T-helper 2 cell treated with Interferon-gamma antibody and Interleukin-4, amounts not matched to agents 100 ng/mL and 5 ng/mL, for 36 hours (primary cell): ENCODE measurements at regions not wholly inside any gene's neighbourhood (a gene's known extent, or its start where the extent isn't known, plus 50 kb on each side); places are given as distances from the start of the nearest gene placed in this dataset.

Experiments used
- intact Hi-C: fragments of 100-400 bp; cut with micrococcal nuclease; formaldehyde crosslinking; loops from one replicate; pipeline ENCODE4 v1.15.1; 2023

DNA sequence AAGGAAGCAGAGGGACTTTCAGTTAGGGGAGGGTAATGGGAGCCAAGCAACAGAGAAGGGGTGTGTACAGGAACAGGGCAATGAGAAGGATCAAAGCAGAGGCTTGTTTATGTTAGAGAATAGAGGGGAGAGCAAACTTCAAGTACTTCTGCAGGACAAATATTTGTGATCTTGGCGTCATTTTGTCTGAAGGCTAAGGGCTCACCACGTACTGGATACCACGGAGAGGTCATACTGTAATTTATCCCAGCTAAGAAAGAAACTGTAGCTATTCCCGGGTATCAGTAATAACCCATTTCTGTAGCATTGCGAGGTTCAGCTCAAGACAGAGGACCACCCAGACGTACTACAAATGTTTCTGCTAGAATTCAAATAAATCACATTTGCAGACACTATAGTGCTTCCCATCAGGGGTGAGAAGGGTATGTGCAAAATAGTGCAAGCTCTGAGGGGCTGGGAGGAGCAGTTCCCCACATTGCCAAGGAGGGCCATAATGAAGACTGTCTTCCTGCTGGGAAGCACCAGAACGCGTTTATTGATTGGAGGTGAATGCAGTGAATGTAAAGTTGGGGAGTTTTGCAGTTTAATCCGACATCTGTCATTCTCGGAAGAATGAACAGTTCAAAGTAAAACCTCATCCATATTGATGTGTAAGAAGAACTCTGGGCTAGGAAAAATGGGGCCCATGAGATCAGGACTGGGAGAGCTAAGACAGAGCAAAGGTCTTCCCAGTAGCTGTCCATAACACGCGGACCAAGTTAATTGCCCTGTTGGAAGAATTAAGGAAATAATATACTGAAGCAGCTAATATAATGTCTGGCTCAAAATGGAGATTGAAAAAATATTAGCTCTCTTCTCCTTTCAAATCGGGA, 136.9 kb downstream of the RWDD3 start:
- intact Hi-C loops, result no loop called here

DNA sequence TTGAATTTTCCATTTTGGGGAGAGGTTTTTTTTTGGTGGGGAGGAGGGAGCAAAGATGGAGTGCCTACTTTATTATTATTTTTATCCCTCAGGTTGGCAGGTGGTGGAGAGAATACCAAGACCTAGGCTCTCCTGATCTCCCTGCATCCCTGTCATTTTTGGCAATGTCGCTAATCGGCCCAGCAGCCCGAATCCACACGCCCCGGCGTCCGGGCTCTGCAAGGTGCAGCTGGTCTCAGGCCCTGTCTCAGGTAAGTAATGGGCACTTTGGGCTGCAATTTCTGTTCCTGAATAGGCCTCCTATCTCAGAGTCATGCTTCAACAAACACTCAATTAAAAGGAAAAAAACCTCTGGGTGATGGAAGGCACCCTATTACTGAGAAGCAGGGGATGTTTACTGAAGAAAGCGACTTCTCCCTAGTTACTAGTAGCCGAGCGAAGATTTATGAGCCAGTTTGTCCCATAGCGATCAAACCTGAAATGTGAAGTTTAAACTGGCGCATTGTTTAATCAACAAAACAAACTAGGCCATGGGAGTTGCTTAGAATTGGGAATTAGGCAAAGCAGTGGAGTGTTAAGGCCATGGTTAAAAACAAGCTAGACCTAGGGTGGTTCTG, 137.8 kb downstream of the RWDD3 start:
- intact Hi-C loops, result no loop called here

DNA sequence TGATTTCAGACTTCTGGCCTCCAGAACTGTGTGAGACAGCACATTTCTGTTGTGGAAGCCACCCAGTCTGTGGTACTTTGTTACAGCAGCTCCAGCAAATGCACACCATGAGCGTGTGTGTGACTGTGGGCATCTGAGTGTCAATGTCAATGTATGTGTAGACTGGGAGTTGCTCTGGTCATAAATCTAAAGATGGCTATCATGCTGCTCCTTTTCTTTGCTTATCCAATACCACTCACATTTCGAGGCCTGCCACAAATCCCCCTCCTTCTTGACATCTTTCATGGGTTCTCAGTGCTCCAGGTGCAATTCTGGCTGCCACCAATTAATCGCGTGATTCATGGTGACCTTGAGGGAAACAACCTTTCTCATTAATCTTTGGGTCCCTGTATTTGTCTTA, 141.2 kb downstream of the RWDD3 start:
- intact Hi-C loops, result no loop called here

DNA sequence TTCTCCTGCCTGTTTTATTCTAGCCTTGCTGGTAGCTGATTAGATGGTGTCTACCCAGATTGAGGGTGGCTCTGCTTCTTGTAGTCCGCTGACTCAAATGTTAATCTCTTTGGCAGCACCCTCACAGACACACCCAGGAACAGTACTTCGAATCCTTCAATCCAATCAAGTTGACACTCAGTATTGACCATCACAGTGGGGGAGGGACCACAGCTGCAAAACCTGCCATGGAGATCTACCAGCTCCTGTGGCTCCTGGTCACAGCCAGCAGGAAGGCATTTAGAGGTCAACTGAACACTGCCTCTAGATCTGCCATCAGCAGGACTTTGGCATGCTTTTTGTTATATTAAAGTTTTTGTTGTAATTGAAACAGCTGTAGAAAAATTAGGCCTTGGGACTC, 146.9 kb downstream of the RWDD3 start:
- intact Hi-C loops, result no loop called here

DNA sequence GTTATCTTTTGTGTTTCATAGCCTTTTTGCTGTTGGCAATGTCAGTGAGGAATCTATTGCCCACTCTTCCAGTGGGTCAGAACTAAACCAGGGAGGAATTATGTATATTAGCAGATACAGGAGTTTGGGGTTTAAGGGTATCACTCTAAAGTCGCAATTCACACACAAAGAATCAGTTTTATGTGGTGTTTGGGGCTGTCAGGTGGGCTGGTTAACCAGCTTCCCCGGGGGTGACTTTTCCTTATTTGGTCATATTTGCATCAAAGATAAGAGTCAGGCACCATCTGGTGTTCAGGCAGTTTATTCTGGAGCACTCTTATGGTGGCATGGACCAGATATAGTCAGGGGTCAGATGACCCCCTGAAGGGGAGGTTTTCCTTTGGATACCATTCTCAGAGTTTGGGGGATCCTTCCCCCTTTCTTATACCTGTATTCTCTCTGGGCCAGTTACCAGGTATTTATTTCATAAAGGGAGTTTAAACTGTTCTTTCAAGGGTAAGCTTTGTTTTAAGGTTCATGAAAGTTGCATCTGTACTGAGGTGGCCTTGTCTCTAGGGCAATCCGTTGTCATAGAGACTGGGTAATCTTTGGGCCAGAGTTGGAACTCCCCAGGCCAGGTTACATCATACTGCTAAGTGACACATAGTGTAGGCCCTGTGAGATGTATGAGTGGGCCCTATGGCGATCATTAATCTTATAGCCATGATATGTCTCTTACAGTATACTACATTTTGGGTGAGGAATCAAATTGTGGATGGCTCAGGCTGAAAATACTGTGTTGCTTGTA, 148.2 kb downstream of the RWDD3 start:
- intact Hi-C loops, result no loop called here

DNA sequence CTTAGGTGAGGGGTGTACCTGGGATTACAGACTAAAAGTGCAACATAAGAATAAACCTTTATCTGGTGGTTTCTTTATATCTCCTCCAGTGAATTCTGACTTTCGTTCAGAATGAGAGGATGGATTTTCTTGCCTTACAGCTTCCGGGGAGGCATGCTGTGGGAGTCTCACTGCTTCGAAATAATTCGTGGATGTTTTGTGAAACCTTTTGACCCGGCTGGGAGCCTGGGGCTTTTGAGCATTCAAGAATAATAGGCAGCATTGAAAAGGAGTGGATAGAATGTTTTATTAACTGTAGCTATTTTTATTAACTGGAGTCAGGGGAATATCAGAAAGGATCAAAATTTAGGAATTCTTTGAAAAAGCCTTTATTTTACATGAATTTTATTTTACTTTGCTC, 149.1 kb downstream of the RWDD3 start:
- intact Hi-C loops, result no loop called here

DNA sequence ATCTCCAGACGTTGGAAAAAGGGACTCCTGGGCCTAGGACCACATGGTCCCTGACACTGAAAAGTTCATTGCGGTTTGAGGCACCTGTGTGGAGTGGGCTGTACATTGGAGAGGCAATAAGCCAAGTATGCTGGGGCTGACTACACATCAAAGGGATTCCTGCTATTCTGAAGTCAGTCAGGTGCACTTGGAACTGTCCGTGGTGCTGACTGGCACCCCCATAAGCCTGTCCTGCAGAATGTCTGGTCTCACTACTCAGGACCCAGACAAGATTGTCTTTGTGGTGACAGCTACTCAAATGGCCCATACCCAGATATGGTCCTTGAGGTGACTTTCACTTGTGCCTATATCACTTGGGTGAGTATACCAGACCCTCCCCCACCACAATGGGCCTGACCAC, 150.6 kb downstream of the RWDD3 start:
- intact Hi-C loops, result no loop called here

DNA sequence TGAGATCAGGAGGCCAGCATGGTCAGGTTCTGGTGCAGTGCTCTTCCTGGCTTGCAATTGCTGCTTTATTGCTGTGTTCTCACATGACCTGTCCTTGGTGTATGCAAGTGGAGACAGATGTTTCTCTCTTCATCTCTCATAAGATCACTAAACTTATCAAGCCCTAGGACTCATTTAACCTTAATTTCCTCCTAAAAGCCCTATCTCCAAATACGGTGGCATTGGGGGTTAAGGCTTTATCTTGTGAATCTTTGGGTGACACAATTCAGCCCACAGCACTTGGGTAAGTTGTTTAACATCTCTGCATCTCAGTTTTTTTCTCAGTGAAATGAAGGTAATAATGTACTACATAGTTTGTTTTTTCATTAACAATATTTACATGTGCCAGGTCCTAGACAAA, 152.4 kb downstream of the RWDD3 start:
- intact Hi-C loops, result no loop called here

DNA sequence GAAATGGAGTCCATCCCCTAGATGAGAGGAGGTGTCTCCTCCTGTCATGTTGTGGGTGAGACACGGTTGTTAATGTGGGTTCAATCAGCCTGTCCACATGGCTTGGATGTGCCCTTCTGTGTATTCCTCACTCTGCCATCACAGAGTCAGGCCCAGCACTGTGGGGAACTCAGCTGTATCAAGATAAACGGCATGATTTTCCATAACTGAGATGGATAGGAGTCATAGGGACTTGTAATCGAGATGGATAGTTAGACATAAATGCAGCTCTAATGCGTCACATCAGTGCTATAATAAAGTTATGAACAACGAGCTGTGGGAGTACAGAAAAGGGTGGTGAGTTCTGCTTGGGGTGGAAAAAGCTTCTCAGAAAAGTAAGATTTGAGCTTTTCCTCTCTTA, 152.9 kb downstream of the RWDD3 start:
- intact Hi-C loops, result no loop called here

DNA sequence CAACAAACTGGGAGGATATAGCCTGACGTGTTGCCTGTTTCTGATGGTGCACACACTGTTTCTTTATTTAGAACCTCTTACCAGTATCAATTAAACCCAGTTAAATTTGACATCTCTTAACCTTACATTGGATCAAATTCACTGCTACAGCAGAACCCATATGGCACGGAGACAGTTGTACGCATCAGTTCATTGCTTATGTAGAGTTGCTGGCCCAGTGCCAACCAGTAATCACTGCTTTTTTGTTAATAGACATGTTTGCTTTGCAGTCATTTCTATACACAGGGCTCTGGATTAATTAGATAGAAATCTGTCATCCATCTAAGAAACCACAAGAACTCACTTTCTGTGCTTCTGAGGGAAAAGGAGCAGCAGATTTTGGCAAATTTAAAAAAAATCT, 154.0 kb downstream of the RWDD3 start:
- intact Hi-C loops, result no loop called here

DNA sequence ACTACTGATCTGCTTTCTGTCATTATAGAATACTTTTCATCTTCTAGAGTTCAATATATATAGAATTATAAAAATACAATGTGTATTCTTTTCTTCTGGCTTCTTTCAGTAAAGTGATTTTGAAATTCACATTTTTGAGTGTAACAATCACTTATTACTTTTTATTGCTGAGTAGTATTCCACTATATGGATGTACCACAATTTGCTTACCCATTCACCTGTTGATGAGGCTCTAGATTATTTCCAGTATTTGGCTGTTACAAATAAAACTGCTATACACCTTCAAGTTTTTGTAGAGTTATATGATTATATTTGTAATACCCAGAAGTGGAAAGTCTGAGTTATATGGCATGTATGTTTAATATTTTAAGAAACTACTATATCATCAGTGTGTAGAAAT, 159.4 kb downstream of the RWDD3 start:
- intact Hi-C loops, result no loop called here

DNA sequence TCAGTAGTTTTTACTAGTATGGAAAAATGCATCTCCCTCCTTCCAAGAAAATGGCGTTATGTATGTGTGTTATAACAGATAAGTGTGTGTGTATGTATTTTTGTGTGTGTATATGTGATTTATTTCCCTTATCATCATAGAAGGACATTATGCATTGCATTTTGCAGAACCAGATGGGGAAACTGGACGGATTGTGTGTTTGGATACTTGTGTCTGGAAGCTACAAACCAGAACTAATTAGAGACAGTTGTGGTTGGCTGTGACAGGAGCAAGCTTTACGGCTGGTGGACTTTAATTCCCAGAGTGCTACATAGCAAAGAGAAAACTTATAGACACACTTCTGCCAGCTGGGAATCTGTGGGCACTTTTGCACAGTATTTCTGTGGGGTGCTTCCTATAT, 162.5 kb downstream of the RWDD3 start:
- intact Hi-C loops, result no loop called here

DNA sequence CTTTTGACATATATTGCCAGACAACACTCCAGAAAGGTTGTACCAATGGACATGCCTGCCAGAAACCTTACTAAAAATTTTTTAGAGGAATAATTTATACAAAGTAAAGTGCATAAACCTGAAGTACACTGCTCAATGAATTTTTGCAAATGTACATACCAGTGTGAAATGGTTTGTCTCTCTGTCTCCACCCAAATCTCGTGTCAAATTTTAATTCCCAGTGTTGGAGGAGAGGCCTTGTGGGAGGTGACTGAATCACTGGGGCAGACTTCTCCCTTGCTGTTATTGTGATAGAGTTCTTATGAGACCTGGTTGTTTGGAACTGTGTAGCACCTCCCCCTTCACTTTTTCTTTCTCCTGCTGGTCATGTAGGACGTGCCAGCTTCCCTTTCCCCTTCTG, 168.8 kb downstream of the RWDD3 start:
- intact Hi-C loops, result no loop called here

DNA sequence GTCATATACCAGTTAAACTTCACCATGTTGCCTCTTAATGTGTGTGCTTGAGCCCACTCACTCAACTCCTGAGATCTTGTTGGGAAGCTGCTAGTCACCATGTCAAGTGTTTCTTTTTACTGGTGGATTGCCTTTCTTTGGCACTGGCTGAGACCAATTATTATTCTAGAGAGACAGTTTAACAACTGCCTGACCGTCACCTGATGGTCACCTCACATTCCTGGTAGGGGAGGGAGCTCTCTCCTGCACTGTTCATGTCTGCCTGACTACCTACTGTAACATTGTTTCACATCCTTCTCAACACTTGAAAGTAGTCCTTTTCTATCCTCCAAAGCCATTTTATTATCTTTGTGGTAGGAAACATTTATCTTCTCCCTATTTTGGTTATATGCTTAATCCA, 172.3 kb downstream of the RWDD3 start:
- intact Hi-C loops, result no loop called here

DNA sequence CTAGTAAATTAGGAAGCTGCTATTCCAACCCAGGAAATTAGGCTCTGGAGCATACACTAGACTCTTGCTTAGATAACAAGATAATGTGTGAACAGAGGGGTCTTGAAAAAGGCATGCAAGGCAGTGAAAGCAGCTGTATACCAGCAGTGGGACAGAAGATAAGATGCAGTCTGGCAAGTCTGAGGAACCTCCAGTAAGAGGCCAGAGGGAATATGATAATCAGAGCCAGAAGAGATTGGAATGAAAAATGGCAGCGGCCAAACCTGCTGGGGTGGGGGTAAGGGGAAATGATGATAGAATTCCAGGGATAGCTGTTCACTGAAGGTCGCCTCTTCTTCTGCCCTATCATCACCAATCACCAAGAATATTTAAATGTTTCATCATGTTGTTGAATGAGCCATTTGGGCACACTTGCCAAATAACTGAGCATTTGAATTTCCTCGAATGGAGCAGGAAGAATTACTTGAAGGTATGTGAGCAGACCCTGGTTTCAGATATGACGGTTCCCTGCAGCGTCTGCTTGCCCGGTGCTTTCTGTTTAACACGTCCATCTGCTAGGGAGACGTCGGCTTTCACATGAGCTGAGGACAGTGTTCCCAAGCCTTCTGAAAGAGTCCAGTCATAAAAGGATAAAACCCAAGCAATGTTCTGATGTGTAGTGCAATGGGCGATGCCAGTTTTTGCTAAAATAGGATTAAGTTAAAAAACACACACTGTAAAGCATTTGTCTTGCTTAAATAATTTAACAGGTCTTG, 173.3 kb downstream of the RWDD3 start:
- intact Hi-C loops, result no loop called here

DNA sequence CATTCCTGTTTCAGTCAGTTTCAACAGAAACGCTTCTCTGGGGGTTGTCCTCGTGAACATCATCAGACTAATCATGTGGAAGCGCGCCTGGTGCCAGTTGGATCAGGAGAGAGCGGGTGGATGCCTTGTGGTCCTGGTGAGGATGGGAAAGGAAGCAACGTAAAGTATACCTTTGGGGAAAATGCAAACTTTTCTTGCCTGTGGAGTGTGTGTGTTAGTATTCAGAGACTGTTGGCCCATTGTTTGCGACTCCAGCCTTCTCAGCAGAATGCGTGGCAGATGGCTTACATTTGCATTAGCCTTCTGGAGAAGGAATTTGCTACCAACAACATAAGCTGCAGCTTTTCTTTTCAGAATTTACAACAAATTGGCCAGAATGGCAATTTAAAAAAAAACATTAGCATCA, 173.9 kb downstream of the RWDD3 start:
- intact Hi-C loops, result no loop called here

DNA sequence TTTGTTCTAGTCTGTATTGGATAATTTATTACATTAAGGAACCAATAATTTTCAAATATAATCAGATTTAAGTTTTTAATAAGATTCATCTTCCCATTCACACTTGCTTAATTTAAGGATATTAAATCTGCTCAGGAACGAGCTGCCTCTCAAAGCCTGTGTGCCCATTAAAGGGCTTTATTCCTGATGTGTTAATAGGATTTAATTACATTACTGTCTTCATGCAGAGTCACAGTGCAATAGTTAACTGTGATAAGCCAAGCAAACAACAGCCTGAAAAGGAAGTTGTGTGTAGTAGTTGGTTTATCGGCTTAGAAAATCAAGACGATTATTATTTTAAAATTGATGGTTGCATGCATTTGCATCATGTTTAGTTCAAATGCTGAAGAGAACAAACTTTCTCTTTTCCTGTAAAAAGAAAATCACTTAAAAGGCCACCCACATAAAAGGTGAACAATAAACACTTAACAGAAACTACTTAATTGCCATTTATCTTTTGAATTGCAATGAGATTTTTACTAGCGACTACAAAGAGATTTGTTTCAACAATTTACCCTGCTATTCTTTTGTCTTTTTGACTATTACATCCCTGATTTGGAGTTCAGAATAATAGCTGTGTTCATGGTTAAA, 174.6 kb downstream of the RWDD3 start:
- intact Hi-C loops, result no loop called here

DNA sequence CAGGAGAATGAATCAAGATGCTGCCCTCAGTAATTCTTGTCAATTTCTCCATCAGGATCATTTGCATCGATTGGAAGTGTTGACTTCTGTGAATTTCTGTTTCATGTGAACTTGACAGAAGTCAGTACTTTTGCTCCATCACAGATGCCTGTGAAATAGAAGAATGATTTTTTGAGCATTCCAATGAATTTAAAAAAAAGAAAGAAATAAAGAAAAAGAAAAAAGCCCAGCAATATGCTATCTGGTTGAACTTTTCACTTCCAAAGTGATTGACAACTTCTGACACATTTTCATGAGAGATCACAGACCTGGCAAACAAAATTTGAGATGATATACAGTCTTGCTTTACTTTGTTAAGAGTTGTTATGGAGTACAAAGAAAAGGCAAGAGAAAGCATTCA, 175.3 kb downstream of the RWDD3 start:
- intact Hi-C loops, result no loop called here

DNA sequence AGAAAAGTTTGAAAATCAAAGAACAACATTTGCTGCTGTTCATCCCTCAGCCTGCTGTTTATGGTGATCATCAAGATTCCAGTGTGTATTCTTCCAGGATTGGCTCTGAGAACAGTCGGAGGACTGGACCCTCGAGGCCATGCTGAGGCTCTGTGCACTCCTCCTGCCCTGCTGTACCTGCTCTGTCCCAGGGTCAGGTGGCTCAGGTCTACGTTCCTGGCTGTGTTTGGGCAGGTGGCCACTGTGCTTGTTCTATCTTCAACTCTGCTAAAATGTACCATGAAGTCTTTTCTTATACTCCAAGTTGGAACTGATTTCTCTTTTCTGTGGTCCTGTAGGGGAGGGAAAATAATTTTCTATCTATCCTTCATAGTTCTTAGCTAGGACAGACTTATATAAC, 175.9 kb downstream of the RWDD3 start:
- intact Hi-C loops, result no loop called here

DNA sequence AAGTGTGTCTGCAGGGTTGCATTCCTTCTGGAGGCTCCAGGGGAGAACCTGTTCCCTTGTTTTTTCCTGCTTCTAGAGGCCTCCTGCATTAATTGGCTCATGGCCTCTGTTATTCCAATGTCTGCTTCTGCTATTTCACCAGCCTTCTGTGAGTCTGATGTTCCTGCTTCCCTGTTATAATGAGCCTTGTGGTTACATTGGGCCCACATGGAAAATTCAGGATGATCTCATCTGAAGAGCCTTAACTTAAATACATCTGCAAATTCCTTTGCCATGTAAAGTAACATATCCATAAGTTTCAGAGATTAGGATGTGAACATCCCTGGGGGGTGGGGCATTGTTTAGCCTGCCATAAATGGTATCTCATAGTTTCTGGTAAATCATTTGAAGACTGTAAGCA, 181.1 kb downstream of the RWDD3 start:
- intact Hi-C loops, result no loop called here

DNA sequence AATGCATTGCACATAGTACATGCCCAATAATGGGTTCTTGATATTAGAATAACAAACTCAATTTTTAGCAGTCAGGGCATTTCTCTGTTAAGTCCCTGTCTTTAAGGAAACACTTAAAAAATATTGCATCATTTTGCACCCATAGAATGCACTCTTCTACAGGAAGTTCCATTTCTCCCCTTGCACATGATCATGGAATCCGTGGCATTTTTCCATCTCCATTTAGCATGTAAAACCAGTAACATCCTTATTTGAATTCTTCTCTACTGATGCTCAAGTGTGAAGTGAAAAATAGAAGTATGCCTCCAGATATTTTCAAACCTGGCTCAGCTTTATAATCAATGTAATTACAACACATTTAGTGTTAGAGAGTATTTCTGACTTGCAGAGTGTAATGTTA, 192.8 kb downstream of the RWDD3 start:
- intact Hi-C loops, result no loop called here
